ENCODE measurements at regions not wholly inside any gene's neighbourhood (a gene's known extent, or its start where the extent isn't known, plus 50 kb on each side); places are given as distances from the start of the nearest gene placed in this dataset.

DNA sequence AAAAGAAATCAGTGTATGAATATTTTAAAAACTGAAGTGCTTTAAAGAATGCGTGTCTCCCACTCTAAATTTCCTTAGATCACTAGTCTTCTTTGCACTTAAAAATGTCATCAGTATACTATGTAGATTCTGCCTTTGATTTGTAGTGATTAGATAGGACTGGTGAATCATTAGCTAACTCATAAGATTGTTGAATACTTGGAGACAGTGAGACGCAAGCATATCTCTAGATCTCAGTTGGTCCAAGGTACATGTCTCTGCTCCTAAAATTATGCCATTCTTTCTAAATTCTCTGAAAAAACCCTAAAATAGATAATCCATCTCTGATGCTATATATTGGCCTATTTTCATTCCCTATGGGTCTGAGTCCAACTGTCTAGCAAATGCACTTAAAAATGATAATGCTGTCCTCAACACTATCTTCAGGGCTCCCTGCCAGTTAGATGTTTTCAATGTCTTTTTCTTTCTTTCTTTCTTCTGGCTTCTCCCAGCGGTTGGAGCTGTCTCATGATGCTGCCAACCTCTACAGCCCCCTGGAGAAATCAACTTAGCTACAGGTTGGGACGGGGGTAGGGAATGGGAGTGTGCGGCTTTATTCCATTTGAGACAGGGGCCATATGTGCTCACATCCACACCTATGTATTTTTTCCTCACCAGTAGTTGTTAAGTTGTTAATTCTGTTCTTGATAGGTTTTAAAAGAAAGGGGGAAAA is 301.0 kb downstream of the NDFIP2 start:
- TF ChIP-seq, protein P1, sequence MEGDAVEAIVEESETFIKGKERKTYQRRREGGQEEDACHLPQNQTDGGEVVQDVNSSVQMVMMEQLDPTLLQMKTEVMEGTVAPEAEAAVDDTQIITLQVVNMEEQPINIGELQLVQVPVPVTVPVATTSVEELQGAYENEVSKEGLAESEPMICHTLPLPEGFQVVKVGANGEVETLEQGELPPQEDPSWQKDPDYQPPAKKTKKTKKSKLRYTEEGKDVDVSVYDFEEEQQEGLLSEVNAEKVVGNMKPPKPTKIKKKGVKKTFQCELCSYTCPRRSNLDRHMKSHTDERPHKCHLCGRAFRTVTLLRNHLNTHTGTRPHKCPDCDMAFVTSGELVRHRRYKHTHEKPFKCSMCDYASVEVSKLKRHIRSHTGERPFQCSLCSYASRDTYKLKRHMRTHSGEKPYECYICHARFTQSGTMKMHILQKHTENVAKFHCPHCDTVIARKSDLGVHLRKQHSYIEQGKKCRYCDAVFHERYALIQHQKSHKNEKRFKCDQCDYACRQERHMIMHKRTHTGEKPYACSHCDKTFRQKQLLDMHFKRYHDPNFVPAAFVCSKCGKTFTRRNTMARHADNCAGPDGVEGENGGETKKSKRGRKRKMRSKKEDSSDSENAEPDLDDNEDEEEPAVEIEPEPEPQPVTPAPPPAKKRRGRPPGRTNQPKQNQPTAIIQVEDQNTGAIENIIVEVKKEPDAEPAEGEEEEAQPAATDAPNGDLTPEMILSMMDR (conservative IDR thresholded peaks at IDR 0.05; ENCODE audit: low read depth, low read length): no peak
- TF ChIP-seq SMC3 (IDR thresholded peaks at IDR 0.05; ENCODE audit: low read depth, low read length) (no peak), FOS (IDR thresholded peaks at IDR 0.05; ENCODE audit: low read depth, low read length) (no peak; the same call in 1 of the 2 replicates), POLR2A (IDR thresholded peaks at IDR 0.05; ENCODE audit: low read depth, low read length) (no peak), RAD21 (IDR thresholded peaks at IDR 0.05; ENCODE audit: low read length) (no peak)

Measured in IMR-90 (cell line).